ENCODE measurements at regions not wholly inside any gene's neighbourhood (a gene's known extent, or its start where the extent isn't known, plus 50 kb on each side); places are given as distances from the start of the nearest gene placed in this dataset.

GRCh38 chr10:51020200-51020599 is 54.1 kb upstream of the PRKG1 start:
- no peak for TF ChIP-seq POLR2A (IDR thresholded peaks at IDR 0.05; ENCODE audit: control extremely low read depth in 1 of 2, low read depth in 2 of 2, low read length in 2 of 2)
- TF ChIP-seq CTCF (IDR thresholded peaks at IDR 0.05; ENCODE audit: control extremely low read depth in 1 of 3, insufficient read depth in 1 of 3, low read depth in 1 of 3, low read length in 3 of 3): no peak
- TF ChIP-seq YY1 (IDR thresholded peaks at IDR 0.05; ENCODE audit: low read depth, low read length): no peak
- no peak for TF ChIP-seq TAF1 (IDR thresholded peaks at IDR 0.05; ENCODE audit: low read depth, low read length)
- no peak for TF ChIP-seq EZH2 (IDR thresholded peaks at IDR 0.05; ENCODE audit: low read depth, low read length, severe bottlenecking)
- no peak for TF ChIP-seq HDAC2 (IDR thresholded peaks at IDR 0.05; ENCODE audit: borderline replicate concordance in 1 of 2, low read depth in 2 of 2, low read length in 2 of 2)

Data from H1 (cell line).